ENCODE measurements at regions not wholly inside any gene's neighbourhood (a gene's known extent, or its start where the extent isn't known, plus 50 kb on each side); places are given as distances from the start of the nearest gene placed in this dataset.

DNA sequence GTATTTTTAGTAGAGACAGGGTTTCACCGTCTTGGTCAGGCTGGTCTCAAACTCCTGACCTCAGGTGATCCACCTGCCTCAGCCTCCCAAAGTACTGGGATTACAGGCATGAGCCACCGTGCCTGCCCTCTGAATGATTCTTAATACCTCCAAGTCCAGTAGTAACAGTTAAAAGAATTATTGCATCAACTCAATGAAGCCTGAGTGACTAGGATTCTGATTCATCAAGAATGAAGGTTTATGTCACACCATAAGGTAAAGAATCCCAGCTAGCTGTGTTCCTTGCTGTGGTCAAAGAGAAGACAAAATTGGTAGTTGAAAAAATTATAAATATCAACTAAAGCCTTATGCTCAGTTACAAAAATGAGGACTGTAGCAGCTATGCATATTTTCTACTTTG lies 81.2 kb upstream of the ABCC4 start:
- H3K27ac ChIP-seq (ENCODE audit: insufficient read length, low read depth, low read length), result no peak overlapping the region
- H3K9me3 Mint-ChIP-seq, result peaks cover 4 to 7% of the 10 kb centered on the region in 2 experiments; a peak in 2 of 5 replicates
- TF ChIP-seq, protein P1, sequence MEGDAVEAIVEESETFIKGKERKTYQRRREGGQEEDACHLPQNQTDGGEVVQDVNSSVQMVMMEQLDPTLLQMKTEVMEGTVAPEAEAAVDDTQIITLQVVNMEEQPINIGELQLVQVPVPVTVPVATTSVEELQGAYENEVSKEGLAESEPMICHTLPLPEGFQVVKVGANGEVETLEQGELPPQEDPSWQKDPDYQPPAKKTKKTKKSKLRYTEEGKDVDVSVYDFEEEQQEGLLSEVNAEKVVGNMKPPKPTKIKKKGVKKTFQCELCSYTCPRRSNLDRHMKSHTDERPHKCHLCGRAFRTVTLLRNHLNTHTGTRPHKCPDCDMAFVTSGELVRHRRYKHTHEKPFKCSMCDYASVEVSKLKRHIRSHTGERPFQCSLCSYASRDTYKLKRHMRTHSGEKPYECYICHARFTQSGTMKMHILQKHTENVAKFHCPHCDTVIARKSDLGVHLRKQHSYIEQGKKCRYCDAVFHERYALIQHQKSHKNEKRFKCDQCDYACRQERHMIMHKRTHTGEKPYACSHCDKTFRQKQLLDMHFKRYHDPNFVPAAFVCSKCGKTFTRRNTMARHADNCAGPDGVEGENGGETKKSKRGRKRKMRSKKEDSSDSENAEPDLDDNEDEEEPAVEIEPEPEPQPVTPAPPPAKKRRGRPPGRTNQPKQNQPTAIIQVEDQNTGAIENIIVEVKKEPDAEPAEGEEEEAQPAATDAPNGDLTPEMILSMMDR (conservative IDR thresholded peaks at IDR 0.05), result no peak
- no CpG with 5 or more reads among the region's 2 CpGs for WGBS (ENCODE audit: extremely low coverage, insufficient read length, low lambda C conversion rate)
- no peaks in the 10 kb centered on the region for H3K79me1 ChIP-seq (ENCODE audit: insufficient read depth, low read depth, low read length, poor library complexity, severe bottlenecking)
- H2AK5ac ChIP-seq (ENCODE audit: insufficient read length, low read length), result no peak overlapping the region
- no peak overlapping the region for H3K9ac ChIP-seq (ENCODE audit: extremely low read depth, insufficient read length, low read length)
- H2BK12ac ChIP-seq (ENCODE audit: insufficient read length, low read depth, low read length), result no peak overlapping the region
- no peaks in the 10 kb centered on the region for H3K23me2 ChIP-seq (ENCODE audit: insufficient read length, low read depth, low read length, poor library complexity, severe bottlenecking)
- H2BK15ac ChIP-seq (ENCODE audit: low read depth, low read length), result no peak overlapping the region
- H2AFZ ChIP-seq (ENCODE audit: low read length), result no peak overlapping the region
- H2BK120ac ChIP-seq (ENCODE audit: low read depth, low read length, poor library complexity, severe bottlenecking), result no peak overlapping the region
- H4K91ac ChIP-seq (ENCODE audit: insufficient read length, low read depth, low read length), result no peak overlapping the region
- H3K9me3 ChIP-seq (ENCODE audit: control insufficient read depth, low read depth, low read length), result no peaks in the 10 kb centered on the region
- no peak for DNase-seq
- no peaks in the 10 kb centered on the region for H3K79me2 ChIP-seq (ENCODE audit: insufficient read depth, low read length)
- H3K23ac ChIP-seq (ENCODE audit: insufficient read length, low read depth, low read length), result no peak overlapping the region
- H3K27me3 Mint-ChIP-seq (ENCODE audit: low read depth), result peaks cover 3% of the 10 kb centered on the region
- no peak overlapping the region for H3K4ac ChIP-seq (ENCODE audit: low read depth, low read length)
- no peak overlapping the region for H3K4me3 Mint-ChIP-seq
- H2BK5ac ChIP-seq (ENCODE audit: insufficient read length, low read length), result no peak overlapping the region
- no peaks in the 10 kb centered on the region for H3K36me3 Mint-ChIP-seq (ENCODE audit: insufficient read depth in 1 of 3, low read depth in 3 of 3)
- no peak overlapping the region for H4K8ac ChIP-seq (replicated peaks; ENCODE audit: insufficient read length, low read depth, low read length)
- H3K4me1 ChIP-seq (ENCODE audit: insufficient read depth, low read length), result no peaks in the 10 kb centered on the region
- H2BK20ac ChIP-seq (ENCODE audit: low read depth, low read length, poor library complexity, severe bottlenecking), result no peak overlapping the region
- no peak overlapping the region for H3K14ac ChIP-seq (ENCODE audit: insufficient read depth, low read length)
- no peak overlapping the region for H3K56ac ChIP-seq (ENCODE audit: insufficient read length, low read depth, low read length)
- H3T11ph ChIP-seq (ENCODE audit: low read length), result no peak overlapping the region
- no peak overlapping the region for H3K4me2 ChIP-seq (ENCODE audit: insufficient read depth, insufficient read length, low read length)
- H3K27me3 ChIP-seq (ENCODE audit: insufficient read depth, low read length), result no peaks in the 10 kb centered on the region
- H3K18ac ChIP-seq (ENCODE audit: insufficient read length, low read depth, low read length), result no peak overlapping the region
- H4K20me1 ChIP-seq (ENCODE audit: control insufficient read depth, insufficient read depth, insufficient read length), result no peaks in the 10 kb centered on the region
- no peak overlapping the region for H3K27ac Mint-ChIP-seq
- H4K5ac ChIP-seq (ENCODE audit: insufficient read length, low read depth, low read length), result no peak overlapping the region
- peaks cover 2 to 5% of the 10 kb centered on the region in 2 experiments; a peak in 2 of 4 replicates for H3K4me1 Mint-ChIP-seq

Data from H9 (cell line).